ENCODE measurements at regions not wholly inside any gene's neighbourhood (a gene's known extent, or its start where the extent isn't known, plus 50 kb on each side); places are given as distances from the start of the nearest gene placed in this dataset.

DNA sequence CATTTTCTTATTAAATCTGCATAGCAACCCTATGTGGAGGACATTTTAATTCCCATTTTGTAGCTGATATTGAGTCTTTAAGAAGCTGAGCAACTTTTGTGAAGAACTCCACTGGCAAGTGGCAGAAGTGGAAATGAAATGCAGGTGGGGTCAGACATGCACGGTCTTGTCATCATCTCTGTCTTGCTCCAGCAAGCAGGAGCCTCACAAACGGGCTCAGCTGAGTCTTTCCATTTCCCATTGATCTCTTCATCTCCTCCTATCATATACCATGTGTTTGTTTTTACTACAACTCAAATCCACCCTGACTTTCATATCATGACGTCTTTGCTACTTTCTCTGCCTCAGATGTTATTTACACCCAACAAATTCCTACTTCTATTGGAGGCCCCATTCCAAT lies 97.9 kb upstream of the TENM4 start:
- Histone ChIP-seq H3K27ac (ENCODE audit: low read depth, low read length) (no peak overlapping the region), H3K27me3 (ENCODE audit: control insufficient read depth in 3 of 3, insufficient read depth in 3 of 3, low read length in 3 of 3) (no peaks in the 10 kb centered on the region), H3K4me3 (ENCODE audit: low read length in 3 of 3) (no peak overlapping the region), H3K9ac (ENCODE audit: low read depth in 1 of 3, low read length in 3 of 3) (no peak overlapping the region), H3K4me1 (ENCODE audit: control insufficient read depth in 3 of 3, insufficient read depth in 3 of 3, low read length in 3 of 3) (no peaks in the 10 kb centered on the region), H3K36me3 (ENCODE audit: control insufficient read depth in 3 of 3, insufficient read depth in 3 of 3, low read length in 3 of 3) (no peaks in the 10 kb centered on the region), H3K9me3 (ENCODE audit: control insufficient read depth in 3 of 3, low read length in 3 of 3) (no peaks in the 10 kb centered on the region)

DNA sequence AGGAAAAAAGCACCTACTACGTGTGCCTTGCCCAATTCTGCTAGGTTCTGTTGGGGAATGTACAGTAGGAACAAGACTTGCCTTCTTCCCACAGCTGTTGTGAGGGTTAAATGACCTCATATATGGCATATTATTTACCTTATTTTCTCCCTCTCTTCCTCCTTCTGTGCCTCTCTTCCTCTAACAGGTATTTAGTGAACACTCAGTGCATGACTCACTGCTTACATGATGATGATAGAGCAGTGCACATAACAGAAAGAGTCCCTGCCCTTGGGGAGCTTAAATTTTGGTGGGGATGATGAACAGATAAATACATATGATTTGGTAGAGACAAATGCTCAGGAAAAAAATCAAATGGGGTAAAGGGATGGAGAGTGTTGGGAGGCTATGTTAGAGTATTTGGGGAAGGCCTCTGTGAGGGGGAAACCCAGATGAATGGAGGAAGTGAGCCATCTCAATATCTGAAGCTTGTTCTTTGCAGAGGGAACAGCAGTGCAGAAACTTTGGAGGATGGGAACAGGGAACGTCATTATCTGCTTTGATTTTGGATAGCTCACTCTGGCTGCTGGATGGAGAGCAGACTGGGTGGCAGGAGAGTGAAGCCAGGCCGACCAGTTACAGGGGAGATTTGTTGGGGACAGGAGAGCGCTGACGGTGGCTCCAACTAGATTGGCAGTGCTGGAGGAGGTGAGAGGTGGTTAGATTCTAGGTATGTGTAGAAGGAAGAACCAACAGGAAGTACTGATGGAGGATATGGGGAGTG lies 95.5 kb upstream of the TENM4 start:
- no peak overlapping the region for H3K4me3 ChIP-seq (ENCODE audit: low read length in 3 of 3)
- no peak overlapping the region for H3K27ac ChIP-seq (ENCODE audit: low read depth, low read length)
- H3K36me3 ChIP-seq (ENCODE audit: control insufficient read depth in 3 of 3, insufficient read depth in 3 of 3, low read length in 3 of 3): no peaks in the 10 kb centered on the region
- H3K9ac ChIP-seq (ENCODE audit: low read depth in 1 of 3, low read length in 3 of 3): no peak overlapping the region
- H3K4me1 ChIP-seq (ENCODE audit: control insufficient read depth in 3 of 3, insufficient read depth in 3 of 3, low read length in 3 of 3): no peaks in the 10 kb centered on the region
- H3K27me3 ChIP-seq (ENCODE audit: control insufficient read depth in 3 of 3, insufficient read depth in 3 of 3, low read length in 3 of 3): no peaks in the 10 kb centered on the region
- no peaks in the 10 kb centered on the region for H3K9me3 ChIP-seq (ENCODE audit: control insufficient read depth in 3 of 3, low read length in 3 of 3)

DNA sequence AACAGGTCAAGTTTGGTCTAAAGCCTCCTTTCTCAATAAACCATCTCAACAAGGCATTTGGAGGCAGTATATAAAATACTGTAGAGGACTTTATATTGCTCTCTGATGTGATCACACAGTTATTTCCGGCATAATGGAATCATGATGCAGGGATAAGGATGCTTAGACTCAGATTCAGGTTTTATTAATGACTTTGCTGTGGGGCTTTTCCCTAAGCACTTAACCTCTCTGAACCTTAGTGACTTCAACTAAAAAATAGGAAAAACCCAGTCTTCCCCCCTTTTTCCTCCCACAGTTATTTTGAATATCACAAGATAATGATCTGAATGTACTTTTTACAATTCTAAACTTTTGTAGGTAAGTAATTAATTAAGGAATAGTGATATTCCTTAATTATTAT lies 94.8 kb upstream of the TENM4 start:
- no peak overlapping the region for H3K9ac ChIP-seq (ENCODE audit: low read depth in 1 of 3, low read length in 3 of 3)
- H3K27ac ChIP-seq (ENCODE audit: low read depth, low read length): no peak overlapping the region
- H3K4me1 ChIP-seq (ENCODE audit: control insufficient read depth in 3 of 3, insufficient read depth in 3 of 3, low read length in 3 of 3): no peaks in the 10 kb centered on the region
- H3K36me3 ChIP-seq (ENCODE audit: control insufficient read depth in 3 of 3, insufficient read depth in 3 of 3, low read length in 3 of 3): no peaks in the 10 kb centered on the region
- H3K27me3 ChIP-seq (ENCODE audit: control insufficient read depth in 3 of 3, insufficient read depth in 3 of 3, low read length in 3 of 3): no peaks in the 10 kb centered on the region
- H3K4me3 ChIP-seq (ENCODE audit: low read length in 3 of 3): no peak overlapping the region
- H3K9me3 ChIP-seq (ENCODE audit: control insufficient read depth in 3 of 3, low read length in 3 of 3): no peaks in the 10 kb centered on the region

DNA sequence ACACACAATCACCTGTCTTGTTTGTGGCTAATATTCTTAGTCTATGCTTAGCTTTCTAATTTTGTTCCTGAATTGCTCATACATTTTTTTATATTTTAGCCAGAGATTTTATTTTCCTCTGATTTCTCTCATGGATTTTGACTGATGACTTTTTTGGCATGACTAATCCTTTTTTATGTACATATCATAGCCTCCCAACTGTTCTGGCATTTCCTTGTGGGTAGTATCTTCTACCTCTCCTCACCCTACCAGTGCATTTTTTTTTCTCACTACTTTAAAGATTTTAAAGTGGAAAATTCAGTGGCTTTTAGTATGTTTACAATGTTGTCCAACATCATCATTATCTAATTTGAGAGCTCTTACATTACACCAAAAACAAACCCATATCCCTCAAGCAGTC lies 84.4 kb upstream of the TENM4 start:
- H3K9ac ChIP-seq (ENCODE audit: low read depth in 1 of 3, low read length in 3 of 3): no peak overlapping the region
- H3K4me1 ChIP-seq (ENCODE audit: control insufficient read depth in 3 of 3, insufficient read depth in 3 of 3, low read length in 3 of 3): no peaks in the 10 kb centered on the region
- H3K9me3 ChIP-seq (ENCODE audit: control insufficient read depth in 3 of 3, low read length in 3 of 3): no peaks in the 10 kb centered on the region
- no peak overlapping the region for H3K4me3 ChIP-seq (ENCODE audit: low read length in 3 of 3)
- H3K27ac ChIP-seq (ENCODE audit: low read depth, low read length): no peak overlapping the region
- H3K36me3 ChIP-seq (ENCODE audit: control insufficient read depth in 3 of 3, insufficient read depth in 3 of 3, low read length in 3 of 3): no peaks in the 10 kb centered on the region
- H3K27me3 ChIP-seq (ENCODE audit: control insufficient read depth in 3 of 3, insufficient read depth in 3 of 3, low read length in 3 of 3): no peaks in the 10 kb centered on the region

DNA sequence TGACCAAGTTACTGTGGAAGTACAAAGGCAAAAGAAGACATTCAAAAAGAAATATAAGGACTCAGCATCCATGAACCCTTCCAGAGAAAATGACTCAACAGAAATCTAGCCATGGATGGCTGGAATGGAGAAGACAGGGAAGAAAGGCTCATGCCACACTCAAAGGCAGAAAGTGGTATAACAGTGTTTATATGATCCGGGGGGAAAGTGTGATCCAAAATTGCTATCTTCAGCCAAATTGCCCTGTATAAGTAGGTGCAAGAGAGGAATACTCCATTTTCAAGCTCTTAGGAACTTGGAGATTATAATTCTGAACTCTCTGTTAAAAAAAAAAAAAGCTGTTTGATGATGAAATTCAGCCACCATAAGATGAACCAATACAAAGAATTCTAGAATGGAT lies 81.8 kb upstream of the TENM4 start:
- Histone ChIP-seq H3K27me3 (ENCODE audit: control insufficient read depth in 3 of 3, insufficient read depth in 3 of 3, low read length in 3 of 3) (no peaks in the 10 kb centered on the region), H3K4me1 (ENCODE audit: control insufficient read depth in 3 of 3, insufficient read depth in 3 of 3, low read length in 3 of 3) (no peaks in the 10 kb centered on the region), H3K4me3 (ENCODE audit: low read length in 3 of 3) (no peak overlapping the region), H3K9ac (ENCODE audit: low read depth in 1 of 3, low read length in 3 of 3) (no peak overlapping the region), H3K36me3 (ENCODE audit: control insufficient read depth in 3 of 3, insufficient read depth in 3 of 3, low read length in 3 of 3) (no peaks in the 10 kb centered on the region), H3K9me3 (ENCODE audit: control insufficient read depth in 3 of 3, low read length in 3 of 3) (no peaks in the 10 kb centered on the region), H3K27ac (ENCODE audit: low read depth, low read length) (no peak overlapping the region)

DNA sequence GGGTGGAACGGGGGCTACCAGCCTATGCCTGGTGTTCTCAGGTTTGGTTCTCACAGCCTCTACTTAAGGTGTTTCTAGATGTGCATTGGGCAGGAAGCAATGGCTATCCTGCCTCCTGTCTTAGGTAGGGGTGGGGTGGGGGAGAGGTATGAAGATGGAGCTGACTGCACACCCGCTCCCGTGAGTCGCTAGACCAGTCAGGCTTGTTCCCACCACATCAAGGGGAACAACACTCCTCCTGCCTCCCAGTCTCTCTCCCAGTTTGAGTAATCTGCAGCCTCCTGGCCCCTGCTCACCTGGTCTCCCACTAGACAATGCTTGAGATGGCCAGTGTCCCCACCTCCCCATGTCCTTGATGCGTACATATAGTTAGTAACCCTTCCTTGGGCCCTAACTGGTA lies 79.3 kb upstream of the TENM4 start:
- no peaks in the 10 kb centered on the region for H3K4me1 ChIP-seq (ENCODE audit: control insufficient read depth in 3 of 3, insufficient read depth in 3 of 3, low read length in 3 of 3)
- no peak overlapping the region for H3K9ac ChIP-seq (ENCODE audit: low read depth in 1 of 3, low read length in 3 of 3)
- H3K36me3 ChIP-seq (ENCODE audit: control insufficient read depth in 3 of 3, insufficient read depth in 3 of 3, low read length in 3 of 3): no peaks in the 10 kb centered on the region
- no peak overlapping the region for H3K4me3 ChIP-seq (ENCODE audit: low read length in 3 of 3)
- H3K27ac ChIP-seq (ENCODE audit: low read depth, low read length): no peak overlapping the region
- peaks cover 0 to 4% (median 0%) of the 10 kb centered on the region in 3 donors for H3K27me3 ChIP-seq (ENCODE audit: control insufficient read depth in 3 of 3, insufficient read depth in 3 of 3, low read length in 3 of 3)
- H3K9me3 ChIP-seq (ENCODE audit: control insufficient read depth in 3 of 3, low read length in 3 of 3): peaks cover 0 to 4% (median 0%) of the 10 kb centered on the region in 3 donors

DNA sequence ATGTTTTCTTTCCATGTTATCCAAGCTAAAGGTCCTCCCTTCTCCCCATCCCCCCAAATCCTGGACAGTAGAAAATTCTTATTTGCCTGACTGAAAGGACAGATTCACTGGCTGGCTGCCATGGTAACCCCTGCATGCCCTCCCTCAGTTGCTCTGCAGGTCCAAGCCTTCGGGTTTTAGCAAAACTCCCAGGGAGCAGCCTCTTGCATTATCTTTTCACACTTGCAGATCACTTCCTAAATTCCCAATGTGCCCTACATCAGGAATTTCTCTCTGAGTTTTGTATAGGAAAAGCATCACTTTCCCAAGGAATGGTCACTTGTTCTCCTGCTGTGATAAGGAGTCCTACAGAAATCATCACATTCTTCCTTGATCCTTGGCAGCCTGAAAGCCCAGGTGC lies 75.0 kb upstream of the TENM4 start:
- no peaks in the 10 kb centered on the region for H3K36me3 ChIP-seq (ENCODE audit: control insufficient read depth in 3 of 3, insufficient read depth in 3 of 3, low read length in 3 of 3)
- H3K27ac ChIP-seq (ENCODE audit: low read depth, low read length): no peak overlapping the region
- H3K9me3 ChIP-seq (ENCODE audit: control insufficient read depth in 3 of 3, low read length in 3 of 3): peaks cover 0 to 8% (median 6%) of the 10 kb centered on the region in 3 donors
- H3K4me3 ChIP-seq (ENCODE audit: low read length in 3 of 3): no peak overlapping the region
- H3K4me1 ChIP-seq (ENCODE audit: control insufficient read depth in 3 of 3, insufficient read depth in 3 of 3, low read length in 3 of 3): no peaks in the 10 kb centered on the region
- peaks cover 0 to 4% (median 0%) of the 10 kb centered on the region in 3 donors for H3K27me3 ChIP-seq (ENCODE audit: control insufficient read depth in 3 of 3, insufficient read depth in 3 of 3, low read length in 3 of 3)
- no peak overlapping the region for H3K9ac ChIP-seq (ENCODE audit: low read depth in 1 of 3, low read length in 3 of 3)

DNA sequence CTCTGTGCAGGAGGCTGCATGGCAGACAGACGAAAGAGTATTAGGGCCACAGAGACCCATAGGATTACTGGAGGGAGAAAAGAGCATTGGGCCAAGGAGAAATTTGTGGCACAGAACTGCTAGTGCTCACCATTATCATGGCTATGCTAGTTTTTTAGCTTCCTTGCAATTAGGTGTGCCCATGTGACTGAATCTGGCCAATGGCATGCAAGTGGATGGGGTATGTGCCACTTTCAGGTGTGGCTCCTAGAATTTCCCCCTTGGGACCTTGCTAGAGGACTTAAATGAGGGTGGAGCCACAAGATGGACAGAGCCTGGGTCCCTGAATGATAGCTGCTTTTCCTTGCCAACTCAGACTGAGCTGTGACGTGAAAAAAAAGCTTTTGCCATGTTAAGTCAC lies 73.9 kb upstream of the TENM4 start:
- H3K27me3 ChIP-seq (ENCODE audit: control insufficient read depth in 3 of 3, insufficient read depth in 3 of 3, low read length in 3 of 3): peaks cover 0 to 4% (median 0%) of the 10 kb centered on the region in 3 donors
- no peaks in the 10 kb centered on the region for H3K36me3 ChIP-seq (ENCODE audit: control insufficient read depth in 3 of 3, insufficient read depth in 3 of 3, low read length in 3 of 3)
- no peak overlapping the region for H3K27ac ChIP-seq (ENCODE audit: low read depth, low read length)
- no peak overlapping the region for H3K9ac ChIP-seq (ENCODE audit: low read depth in 1 of 3, low read length in 3 of 3)
- H3K9me3 ChIP-seq (ENCODE audit: control insufficient read depth in 3 of 3, low read length in 3 of 3): peaks cover 0 to 8% (median 6%) of the 10 kb centered on the region in 3 donors
- H3K4me3 ChIP-seq (ENCODE audit: low read length in 3 of 3): no peak overlapping the region
- H3K4me1 ChIP-seq (ENCODE audit: control insufficient read depth in 3 of 3, insufficient read depth in 3 of 3, low read length in 3 of 3): no peaks in the 10 kb centered on the region

DNA sequence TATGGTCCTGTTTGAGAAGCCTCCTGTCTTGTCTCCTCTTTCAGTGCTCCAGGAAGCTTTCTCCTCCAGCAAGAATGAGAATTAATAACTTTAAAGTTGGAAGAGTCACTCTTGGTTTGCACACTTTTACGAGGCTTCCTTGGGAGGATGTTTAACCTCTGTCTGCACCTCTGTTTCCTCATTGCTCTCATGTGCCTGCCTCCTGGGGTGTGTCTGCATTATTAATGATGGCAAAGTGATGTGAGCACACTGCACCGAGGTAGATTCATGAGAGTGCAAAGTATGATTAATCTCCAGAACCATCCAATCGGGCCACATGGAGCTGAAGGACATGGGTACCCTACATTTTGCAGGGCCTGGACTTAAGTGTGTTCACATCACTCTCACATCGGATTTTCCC lies 73.5 kb upstream of the TENM4 start:
- H3K4me3 ChIP-seq (ENCODE audit: low read length in 3 of 3): no peak overlapping the region
- H3K4me1 ChIP-seq (ENCODE audit: control insufficient read depth in 3 of 3, insufficient read depth in 3 of 3, low read length in 3 of 3): no peaks in the 10 kb centered on the region
- no peak overlapping the region for H3K27ac ChIP-seq (ENCODE audit: low read depth, low read length)
- peaks cover 0 to 4% (median 0%) of the 10 kb centered on the region in 3 donors for H3K27me3 ChIP-seq (ENCODE audit: control insufficient read depth in 3 of 3, insufficient read depth in 3 of 3, low read length in 3 of 3)
- peaks cover 0 to 8% (median 6%) of the 10 kb centered on the region in 3 donors for H3K9me3 ChIP-seq (ENCODE audit: control insufficient read depth in 3 of 3, low read length in 3 of 3)
- H3K9ac ChIP-seq (ENCODE audit: low read depth in 1 of 3, low read length in 3 of 3): no peak overlapping the region
- no peaks in the 10 kb centered on the region for H3K36me3 ChIP-seq (ENCODE audit: control insufficient read depth in 3 of 3, insufficient read depth in 3 of 3, low read length in 3 of 3)

DNA sequence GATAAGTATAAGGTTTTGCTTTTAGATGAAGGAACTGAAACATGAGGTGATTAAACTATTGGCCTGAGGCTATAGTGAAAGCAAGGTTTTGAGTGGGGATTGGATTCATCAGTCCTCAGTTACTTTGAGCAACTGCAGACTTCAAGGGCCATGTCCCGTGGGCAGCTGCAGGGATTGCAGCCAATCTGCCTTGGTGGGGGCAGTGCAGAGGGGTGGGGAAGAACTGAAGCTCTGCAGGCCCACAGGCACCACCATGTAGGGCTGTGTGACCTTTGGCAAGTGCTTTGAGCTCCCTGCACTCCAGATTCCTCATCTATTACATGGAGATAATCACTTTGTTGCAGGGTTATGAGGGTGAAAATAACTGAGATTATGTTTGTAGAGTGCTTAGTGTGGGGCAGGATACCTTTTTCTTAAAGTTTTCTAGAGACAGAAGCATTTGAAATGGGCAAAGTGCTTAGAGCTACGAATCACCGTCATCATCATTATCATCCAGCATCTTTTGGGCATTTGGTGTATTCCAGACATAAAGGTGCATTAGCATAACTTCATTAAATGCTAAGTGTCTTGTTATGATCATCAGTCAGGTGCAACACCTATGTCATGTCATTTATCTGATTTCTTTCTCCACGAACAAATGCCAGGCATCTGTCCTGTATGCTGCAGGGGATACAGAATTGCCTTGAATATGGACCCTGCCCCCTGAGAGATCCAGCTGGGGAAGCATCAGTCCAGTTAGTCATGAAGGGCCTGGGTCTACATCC lies 72.1 kb upstream of the TENM4 start:
- Histone ChIP-seq H3K27me3 (ENCODE audit: control insufficient read depth in 3 of 3, insufficient read depth in 3 of 3, low read length in 3 of 3) (peaks cover 0 to 4% (median 0%) of the 10 kb centered on the region in 3 donors), H3K36me3 (ENCODE audit: control insufficient read depth in 3 of 3, insufficient read depth in 3 of 3, low read length in 3 of 3) (no peaks in the 10 kb centered on the region), H3K9me3 (ENCODE audit: control insufficient read depth in 3 of 3, low read length in 3 of 3) (peaks cover 0 to 8% (median 6%) of the 10 kb centered on the region in 3 donors), H3K4me1 (ENCODE audit: control insufficient read depth in 3 of 3, insufficient read depth in 3 of 3, low read length in 3 of 3) (no peaks in the 10 kb centered on the region), H3K4me3 (ENCODE audit: low read length in 3 of 3) (no peak overlapping the region), H3K9ac (ENCODE audit: low read depth in 1 of 3, low read length in 3 of 3) (no peak overlapping the region), H3K27ac (ENCODE audit: low read depth, low read length) (no peak overlapping the region)
